GM18520 (cell line): ENCODE measurements at regions not wholly inside any gene's neighbourhood (a gene's known extent, or its start where the extent isn't known, plus 50 kb on each side); places are given as distances from the start of the nearest gene placed in this dataset.

Source experiments
- ATAC-seq: cut with Tn5 transposase; IDR thresholded peaks from one replicate; pipeline ENCODE4 v1.9.1; 2021; ENCODE audit not compliant: unreplicated experiment

DNA sequence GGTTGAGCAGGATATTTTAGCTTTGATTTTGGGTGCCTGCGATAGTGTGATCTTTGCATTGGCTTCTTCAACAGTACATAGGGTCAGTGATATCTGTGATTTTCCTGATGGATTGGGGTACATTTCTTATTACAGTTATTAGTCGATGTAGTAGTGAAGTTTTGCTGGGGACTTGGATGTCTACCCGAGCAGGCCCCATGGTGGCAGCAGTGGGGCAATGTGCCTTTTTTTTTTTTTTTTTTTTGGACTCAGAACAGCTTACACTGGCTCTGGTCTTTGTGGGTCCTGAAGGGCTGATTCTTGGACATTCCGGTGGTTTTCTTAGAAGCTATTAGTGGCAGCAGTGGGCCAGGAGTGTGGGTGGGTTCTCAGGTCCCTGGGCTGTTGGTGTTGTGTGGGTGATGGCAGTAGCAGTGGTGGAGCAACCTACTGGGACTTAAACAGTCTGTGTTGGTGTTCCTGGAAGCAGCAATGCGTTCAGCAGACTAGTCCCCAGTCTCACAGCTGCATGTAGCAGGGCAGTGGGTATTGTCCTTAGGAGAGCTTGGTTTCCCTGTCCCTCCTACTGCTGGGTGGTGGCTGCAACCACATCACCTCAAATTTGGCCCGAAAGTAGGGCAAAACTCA, 53.7 kb upstream of the SLC4A10 start:
- no peak for ATAC-seq

DNA sequence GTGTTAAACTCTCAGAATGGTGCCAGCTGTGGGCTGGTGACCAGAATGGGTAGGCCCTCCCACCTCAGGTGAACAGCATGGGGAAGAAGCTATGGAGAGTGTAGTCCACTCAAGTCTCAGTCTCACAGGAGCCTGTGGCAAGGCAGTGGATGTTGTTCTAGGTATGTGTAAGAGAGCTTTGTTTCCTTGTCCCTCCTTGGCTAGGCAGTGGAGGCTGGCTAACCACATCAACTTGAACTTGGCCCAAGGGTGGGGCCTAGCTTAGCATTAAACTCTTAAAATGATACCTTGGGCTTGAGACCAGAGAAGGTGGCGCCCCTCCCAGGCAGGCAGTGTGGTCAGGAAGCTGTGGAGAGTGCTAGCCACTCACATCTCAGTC, 53.2 kb upstream of the SLC4A10 start:
- no peak for ATAC-seq
